ENCODE measurements at regions not wholly inside any gene's neighbourhood (a gene's known extent, or its start where the extent isn't known, plus 50 kb on each side); places are given as distances from the start of the nearest gene placed in this dataset.

GRCh38 chr18:27731211-27731610, 445.7 kb downstream of the CDH2 start:
- Histone ChIP-seq H3K4me3 (ENCODE audit: low read depth, low read length) (no peak overlapping the region), H3K27ac (no peak overlapping the region), H3K27me3 (replicated peaks) (no peaks in the 10 kb centered on the region), H3K36me3 (replicated peaks) (no peaks in the 10 kb centered on the region)
- no peak for DNase-seq
- TF ChIP-seq CTCF (IDR thresholded peaks at IDR 0.05; ENCODE audit: low read depth, low read length, missing control alignments) = no peak
- in situ Hi-C loops (cut with HindIII; ENCODE audit: low pct_ligation_motif_present, low sequenced_read_pairs) = no loop called here

- H3K36me3 ChIP-seq (replicated peaks) = no peaks in the 10 kb centered on the region
- DNase-seq = no peak
- H3K4me3 ChIP-seq (ENCODE audit: low read depth, low read length) = no peak overlapping the region
- H3K27ac ChIP-seq = no peak overlapping the region
- in situ Hi-C loops (cut with HindIII; ENCODE audit: low pct_ligation_motif_present, low sequenced_read_pairs) = no loop called here
- TF ChIP-seq CTCF (IDR thresholded peaks at IDR 0.05; ENCODE audit: low read depth, low read length, missing control alignments) = no peak
- no peaks in the 10 kb centered on the region for H3K27me3 ChIP-seq (replicated peaks)
Measured at GRCh38 chr18:27728659-27729058, 448.3 kb downstream of the CDH2 start.

- no peaks in the 10 kb centered on the region for H3K36me3 ChIP-seq (replicated peaks)
- no peaks in the 10 kb centered on the region for H3K27me3 ChIP-seq (replicated peaks)
- in situ Hi-C loops (cut with HindIII; ENCODE audit: low pct_ligation_motif_present, low sequenced_read_pairs) = no loop called here
- no peak overlapping the region for H3K4me3 ChIP-seq (ENCODE audit: low read depth, low read length)
- TF ChIP-seq CTCF (IDR thresholded peaks at IDR 0.05; ENCODE audit: low read depth, low read length, missing control alignments) = no peak
- H3K27ac ChIP-seq = no peak overlapping the region
- no peak for DNase-seq
Measured at GRCh38 chr18:27724362-27724761, 452.6 kb downstream of the CDH2 start.

- Histone ChIP-seq H3K27ac (no peak overlapping the region), H3K4me3 (ENCODE audit: low read depth, low read length) (no peak overlapping the region), H3K27me3 (replicated peaks) (no peaks in the 10 kb centered on the region), H3K36me3 (replicated peaks) (no peaks in the 10 kb centered on the region)
- in situ Hi-C loops (cut with HindIII; ENCODE audit: low pct_ligation_motif_present, low sequenced_read_pairs) = no loop called here
- DNase-seq = no peak
- TF ChIP-seq CTCF (IDR thresholded peaks at IDR 0.05; ENCODE audit: low read depth, low read length, missing control alignments) = no peak
Measured at GRCh38 chr18:27723168-27723567, 453.8 kb downstream of the CDH2 start.

GRCh38 chr18:27719680-27720079, 457.2 kb downstream of the CDH2 start:
- H3K4me3 ChIP-seq (ENCODE audit: low read depth, low read length) = no peak overlapping the region
- H3K27me3 ChIP-seq (replicated peaks) = no peaks in the 10 kb centered on the region
- TF ChIP-seq CTCF (IDR thresholded peaks at IDR 0.05; ENCODE audit: low read depth, low read length, missing control alignments) = no peak
- DNase-seq = no peak
- in situ Hi-C loops (cut with HindIII; ENCODE audit: low pct_ligation_motif_present, low sequenced_read_pairs) = no loop called here
- H3K27ac ChIP-seq = no peak overlapping the region
- H3K36me3 ChIP-seq (replicated peaks) = no peaks in the 10 kb centered on the region

- DNase-seq = no peak
- H3K27me3 ChIP-seq (replicated peaks) = no peaks in the 10 kb centered on the region
- in situ Hi-C loops (cut with HindIII; ENCODE audit: low pct_ligation_motif_present, low sequenced_read_pairs) = no loop called here
- no peak for TF ChIP-seq CTCF (IDR thresholded peaks at IDR 0.05; ENCODE audit: low read depth, low read length, missing control alignments)
- H3K36me3 ChIP-seq (replicated peaks) = no peaks in the 10 kb centered on the region
- H3K4me3 ChIP-seq (ENCODE audit: low read depth, low read length) = no peak overlapping the region
- H3K27ac ChIP-seq = no peak overlapping the region
Measured at GRCh38 chr18:27717816-27718215, 459.1 kb downstream of the CDH2 start.

Measured in brain microvascular endothelial cell (primary cell).